NCI-H526 (cell line): ENCODE measurements at regions not wholly inside any gene's neighbourhood (a gene's known extent, or its start where the extent isn't known, plus 50 kb on each side); places are given as distances from the start of the nearest gene placed in this dataset.

Experiments used
- DNase-seq, 2 experiments: peaks; one replicate each; lab custom pipeline; 2025; lab: John Stamatoyannopoulos, UW

DNA sequence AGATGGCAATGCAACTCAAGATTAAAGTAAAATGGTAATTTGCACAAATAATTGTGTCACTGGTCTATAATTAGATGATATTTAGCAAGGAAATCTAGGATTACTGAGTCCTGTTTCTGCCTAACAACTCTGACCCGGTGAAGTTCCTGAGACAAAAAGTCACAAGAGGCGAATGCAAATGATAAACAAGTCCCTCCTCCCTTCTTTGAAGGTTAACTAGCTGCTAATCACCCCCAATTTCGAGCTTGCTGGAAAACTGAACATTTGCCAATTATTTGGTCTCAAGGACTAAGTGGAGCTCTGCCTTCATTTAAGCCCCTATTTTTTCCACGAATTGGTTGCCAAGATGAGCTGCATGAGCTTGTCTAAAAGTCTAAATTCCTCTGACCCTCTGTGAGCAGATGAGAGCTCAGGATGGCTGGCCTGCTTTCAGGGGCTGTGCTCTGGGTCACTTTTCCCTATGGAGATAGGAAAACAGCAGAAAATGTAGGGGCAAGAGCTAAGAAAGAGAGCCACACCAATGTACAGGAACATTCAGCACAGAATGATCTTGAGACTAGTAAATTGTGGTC lies 127.3 kb downstream of the MBL2 start:
- no peak for DNase-seq

- DNase-seq = no peak
Measured at GRCh38 chr10:52649511-52649910, 123.1 kb downstream of the MBL2 start.

DNA sequence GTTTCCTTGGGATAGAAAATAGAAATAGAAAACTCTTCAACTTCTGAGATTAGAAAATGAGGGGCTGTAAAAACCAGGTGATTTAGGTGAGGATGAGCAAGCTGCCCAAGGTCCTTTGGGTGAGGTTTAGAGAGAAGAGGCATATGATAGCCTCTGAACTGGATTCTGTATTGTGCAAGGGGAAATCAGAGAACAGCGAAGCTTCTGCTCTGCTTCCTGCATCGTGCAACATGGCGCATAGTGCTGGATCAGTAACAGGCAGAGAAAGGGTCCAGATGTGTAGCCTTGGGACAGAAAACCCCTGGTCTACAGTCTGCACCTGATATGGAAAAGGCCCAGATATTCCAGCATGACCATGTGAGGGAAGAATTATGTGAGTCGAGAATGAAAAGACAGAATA lies 121.7 kb downstream of the MBL2 start:
- DNase-seq = no peak

DNA sequence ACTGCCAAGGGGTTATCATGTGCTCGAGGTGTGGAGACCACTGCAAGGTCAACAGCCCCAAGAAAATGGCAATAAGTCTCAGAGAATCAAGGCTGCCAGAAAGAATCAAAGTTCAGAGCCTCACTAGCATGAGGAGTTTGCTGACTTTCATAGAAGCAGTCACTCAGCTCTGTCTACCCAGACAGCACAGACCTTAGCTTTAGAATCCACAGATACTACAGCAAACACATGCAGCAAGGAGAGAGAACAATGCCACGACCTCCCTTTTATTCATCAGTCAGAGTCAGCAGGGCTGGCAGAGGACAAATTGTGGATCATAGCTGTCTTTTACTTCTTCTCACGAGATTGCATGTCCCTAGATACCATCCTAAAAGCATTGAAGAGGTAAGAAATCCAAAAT lies 121.3 kb downstream of the MBL2 start:
- no peak for DNase-seq

- no peak for DNase-seq
Measured at GRCh38 chr10:52652431-52653262, 119.9 kb downstream of the MBL2 start.

DNA sequence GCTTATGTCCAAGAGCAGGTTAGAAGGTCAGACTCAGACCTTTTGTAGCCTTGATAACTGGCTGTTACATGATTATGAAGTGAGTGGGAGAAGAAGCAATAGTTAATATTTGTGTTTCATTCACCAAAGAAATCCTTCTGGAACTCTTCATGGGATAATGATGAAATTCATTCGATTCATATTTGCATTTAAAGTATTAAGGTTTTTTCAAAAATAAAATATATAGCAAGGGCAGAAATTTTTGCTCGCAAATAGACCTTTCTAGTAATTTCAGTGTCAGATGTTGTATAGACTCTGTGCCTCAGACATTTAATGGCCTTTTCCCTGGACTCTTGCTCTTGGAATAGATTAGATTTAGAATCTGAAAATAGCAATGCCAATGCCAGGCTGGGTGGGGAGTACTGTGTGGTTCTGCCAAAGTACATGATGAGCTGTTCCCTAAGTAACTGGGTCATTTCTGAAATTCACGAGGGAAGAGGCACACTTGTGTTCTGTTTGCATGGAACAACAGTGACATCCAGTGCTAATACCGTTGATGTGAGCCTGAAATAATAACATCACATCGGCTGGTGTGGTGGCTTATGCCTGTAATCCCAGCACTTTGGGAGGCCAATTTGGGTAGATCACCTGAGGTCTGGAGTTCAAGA lies 119.2 kb downstream of the MBL2 start:
- no peak for DNase-seq

DNA sequence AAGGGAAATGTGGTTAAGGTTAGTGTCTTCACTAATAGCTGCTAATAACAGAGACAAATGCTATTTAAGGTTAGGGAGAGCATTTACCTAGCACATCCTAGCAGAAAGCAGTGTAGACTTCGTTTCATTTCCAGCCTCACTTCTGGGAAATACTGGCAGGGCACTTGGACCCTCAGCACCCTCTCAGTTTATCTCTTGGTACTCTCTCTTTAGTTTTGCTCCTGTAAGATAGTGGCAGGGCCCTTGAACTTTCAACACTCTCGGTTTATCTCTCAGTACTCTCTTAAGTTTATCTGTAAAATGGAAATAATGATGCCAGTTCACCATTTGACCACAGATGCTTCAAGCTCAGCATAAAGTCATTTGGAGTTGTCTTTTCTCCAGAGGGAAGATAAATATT lies 118.4 kb downstream of the MBL2 start:
- no peak for DNase-seq

GRCh38 chr10:52658112-52658511 lies 114.5 kb downstream of the MBL2 start:
- DNase-seq = no peak

GRCh38 chr10:52659085-52659484 lies 113.5 kb downstream of the MBL2 start:
- DNase-seq = no peak

GRCh38 chr10:52662256-52662655 lies 110.3 kb downstream of the MBL2 start:
- no peak for DNase-seq

DNA sequence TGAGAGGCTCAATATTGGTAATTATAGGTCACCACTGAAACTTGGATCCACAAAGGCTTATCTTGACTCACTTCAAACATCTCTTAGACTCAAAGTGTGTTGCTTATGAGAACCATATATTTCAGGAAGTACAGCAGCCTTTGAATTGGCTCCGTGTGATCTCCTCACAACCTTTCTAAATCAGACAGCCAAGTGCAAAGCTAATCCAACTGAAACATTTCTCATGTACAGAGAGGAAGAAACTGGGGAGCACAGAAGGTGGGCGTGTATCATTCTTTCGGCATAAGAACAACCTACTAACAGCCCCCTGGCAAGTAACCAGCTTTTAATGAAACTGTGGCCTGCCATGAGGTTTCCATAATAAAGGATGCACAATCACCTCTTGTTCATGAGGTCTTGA lies 109.4 kb downstream of the MBL2 start:
- no peak for DNase-seq

GRCh38 chr10:52664629-52665028 lies 108.0 kb downstream of the MBL2 start:
- no peak for DNase-seq

DNA sequence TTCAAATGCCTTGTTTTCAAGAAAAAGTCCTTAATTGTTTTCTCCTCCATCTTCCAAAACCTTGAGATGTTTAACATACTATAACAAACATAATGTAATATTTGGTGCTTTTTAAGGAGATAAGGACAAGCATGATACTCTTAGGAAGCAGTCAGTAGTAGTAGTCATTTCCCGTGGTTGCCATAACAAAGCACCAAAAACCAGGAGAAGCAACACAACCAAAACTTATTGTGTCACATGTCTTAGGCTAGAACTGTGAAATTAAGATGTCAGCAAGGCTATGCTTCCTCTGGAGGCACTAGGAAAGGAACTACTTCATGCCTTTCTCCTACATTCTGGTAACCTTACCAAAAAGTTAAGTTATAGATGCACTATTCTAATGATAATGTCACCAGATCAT lies 106.8 kb downstream of the MBL2 start:
- DNase-seq = no peak

DNA sequence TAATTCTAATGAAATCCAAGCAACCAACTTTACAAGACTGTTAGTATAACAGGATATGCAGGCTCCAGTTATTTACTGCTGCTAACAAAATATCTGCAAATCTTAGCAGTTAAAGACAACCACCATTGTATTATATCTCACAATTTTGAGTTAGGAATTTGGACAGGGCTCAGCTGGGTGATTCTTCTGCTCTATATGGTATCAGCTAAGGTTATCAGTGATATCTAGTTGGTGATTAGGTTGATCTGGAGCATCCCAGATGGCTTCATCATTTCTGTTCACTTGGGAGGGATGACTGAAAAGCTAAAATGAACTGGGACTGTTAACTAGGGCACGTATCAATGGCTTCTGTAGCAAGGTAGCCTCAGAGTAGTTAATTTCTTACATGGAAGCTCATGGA lies 105.7 kb downstream of the MBL2 start:
- DNase-seq = no peak

GRCh38 chr10:52668024-52668423 lies 104.6 kb downstream of the MBL2 start:
- no peak for DNase-seq

GRCh38 chr10:52672880-52673279 lies 99.7 kb downstream of the MBL2 start:
- no peak for DNase-seq

DNA sequence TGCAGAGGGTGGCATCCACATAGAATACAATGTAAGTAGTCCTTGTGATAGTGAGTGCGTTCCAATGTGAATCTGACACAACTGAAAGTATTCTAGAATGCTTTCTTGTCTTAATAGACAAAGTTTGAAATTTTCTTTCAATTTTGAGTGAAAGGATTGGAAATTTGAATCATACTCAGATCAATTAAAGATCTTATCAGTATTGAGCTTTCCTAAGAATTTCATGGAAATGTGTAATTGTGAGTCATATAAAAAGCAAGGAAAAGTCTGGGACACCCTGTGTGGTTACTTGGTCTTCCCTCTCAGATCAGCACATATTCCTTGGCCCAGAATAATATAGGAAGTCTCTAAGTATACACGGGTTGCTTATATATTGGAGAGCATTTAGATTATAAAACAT lies 99.1 kb downstream of the MBL2 start:
- no peak for DNase-seq

- no peak for DNase-seq
Measured at GRCh38 chr10:52674474-52674873, 98.1 kb downstream of the MBL2 start.

- DNase-seq = no peak
Measured at GRCh38 chr10:52677086-52677485, 95.5 kb downstream of the MBL2 start.

DNA sequence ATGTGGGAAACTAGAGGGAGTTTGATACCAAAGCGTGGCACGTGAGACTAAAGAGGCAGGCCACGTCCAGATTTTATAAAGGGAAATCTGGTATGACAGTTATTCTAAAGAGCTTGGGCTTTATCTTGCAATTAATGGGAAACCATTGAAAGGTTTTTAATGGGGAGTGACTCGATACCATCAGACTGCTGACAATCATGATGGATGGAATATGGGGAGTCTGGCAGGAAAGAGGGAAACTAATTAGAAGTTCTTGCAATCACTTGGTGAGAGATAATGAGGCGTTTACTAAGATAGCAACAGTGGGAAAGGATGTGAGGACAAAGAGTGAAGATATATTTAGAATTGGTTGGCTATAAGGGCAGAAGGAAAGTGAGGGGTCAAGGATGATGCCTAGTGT lies 94.0 kb downstream of the MBL2 start:
- DNase-seq = no peak

DNA sequence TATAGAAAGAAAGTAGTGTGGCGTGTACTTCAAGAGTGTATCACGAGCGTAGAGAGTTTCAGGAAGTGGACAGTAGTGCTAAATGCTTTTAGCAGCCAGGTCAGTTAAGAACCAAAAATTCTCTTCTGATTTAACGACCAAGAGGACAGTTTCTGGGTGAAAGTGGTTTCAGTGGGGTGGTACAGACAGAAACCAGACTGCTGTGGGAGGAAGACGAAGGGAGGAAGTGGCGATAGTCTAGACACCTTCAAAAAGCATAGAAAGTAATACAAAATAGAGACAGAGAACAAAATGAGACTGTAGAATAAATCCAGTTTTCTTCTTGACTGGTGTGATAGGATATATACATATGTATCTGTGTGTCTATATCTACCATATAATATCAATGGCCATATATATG lies 93.5 kb downstream of the MBL2 start:
- DNase-seq = no peak

GRCh38 chr10:52682766-52683165 lies 89.8 kb downstream of the MBL2 start:
- DNase-seq = no peak

DNA sequence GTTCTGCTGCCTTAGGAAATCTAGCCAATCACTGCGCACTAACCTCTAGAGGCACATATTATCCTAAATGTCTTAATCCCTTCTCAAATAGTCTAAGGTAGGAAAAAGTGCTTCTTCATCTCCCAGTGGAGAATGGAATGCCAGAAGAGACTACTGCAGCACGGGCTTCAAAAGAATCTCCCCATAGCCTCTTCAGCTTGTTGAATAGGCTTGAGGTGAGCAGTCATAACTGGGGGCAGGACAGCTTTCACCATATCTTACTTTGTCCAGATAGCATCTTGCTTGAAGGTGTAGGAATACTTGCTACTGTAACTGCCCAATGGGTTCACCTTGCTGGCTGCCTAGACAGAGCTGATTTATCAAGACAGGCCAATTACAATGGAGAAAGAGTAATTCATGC lies 88.8 kb downstream of the MBL2 start:
- no peak for DNase-seq
